ENCODE measurements at regions not wholly inside any gene's neighbourhood (a gene's known extent, or its start where the extent isn't known, plus 50 kb on each side); places are given as distances from the start of the nearest gene placed in this dataset.

- no peak for DNase-seq
- intact Hi-C loops (cut with DNase I), result no loop called here
- ATAC-seq (ENCODE audit: poor library complexity), result peak; percentile 53
These were observed 147.5 kb downstream of the LURAP1L start for GRCh38 chr9:12922224-12922866.

- intact Hi-C loops (cut with DNase I), result no loop called here
These were observed 148.7 kb downstream of the LURAP1L start for GRCh38 chr9:12923468-12924009.

GRCh38 chr9:12930906-12931305, 156.1 kb downstream of the LURAP1L start:
- DNase-seq, result no peak
- ATAC-seq (ENCODE audit: poor library complexity), result no peak
- intact Hi-C loops (cut with DNase I), result no loop called here

More at GRCh38 chr9:12923468-12924009, 148.7 kb downstream of the LURAP1L start:
- DNase-seq, result no peak
- peak; percentile 87 for ATAC-seq (ENCODE audit: poor library complexity)

- DNase-seq, result no peak
- intact Hi-C loops (cut with DNase I), result no loop called here
- no peak for ATAC-seq (ENCODE audit: poor library complexity)
These were observed 159.1 kb downstream of the LURAP1L start for GRCh38 chr9:12933957-12934356.

GRCh38 chr9:12934545-12935272, 159.9 kb downstream of the LURAP1L start:
- DNase-seq, result no peak
- intact Hi-C loops (cut with DNase I), result no loop called here
- ATAC-seq (ENCODE audit: poor library complexity), result no peak

GRCh38 chr9:12935714-12936113, 160.9 kb downstream of the LURAP1L start:
- intact Hi-C loops (cut with DNase I), result no loop called here
- no peak for DNase-seq
- ATAC-seq (ENCODE audit: poor library complexity), result no peak

GRCh38 chr9:12954441-12954840, 179.6 kb downstream of the LURAP1L start:
- intact Hi-C loops (cut with DNase I), result no loop called here
- no peak for ATAC-seq (ENCODE audit: poor library complexity)
- no peak for DNase-seq

GRCh38 chr9:12955510-12956163, 180.8 kb downstream of the LURAP1L start:
- intact Hi-C loops (cut with DNase I), result no loop called here
- ATAC-seq (ENCODE audit: poor library complexity) (no peak), DNase-seq (no peak)

GRCh38 chr9:12956261-12956660, 181.4 kb downstream of the LURAP1L start:
- intact Hi-C loops (cut with DNase I), result no loop called here
- ATAC-seq (ENCODE audit: poor library complexity) (no peak), DNase-seq (no peak)

GRCh38 chr9:12956805-12957204, 182.0 kb downstream of the LURAP1L start:
- ATAC-seq (ENCODE audit: poor library complexity) (no peak), DNase-seq (no peak)
- intact Hi-C loops (cut with DNase I), result no loop called here

- ATAC-seq (ENCODE audit: poor library complexity) (no peak), DNase-seq (no peak)
- intact Hi-C loops (cut with DNase I), result no loop called here
These were observed 183.5 kb downstream of the LURAP1L start for GRCh38 chr9:12958279-12958678.

GRCh38 chr9:12958708-12959107, 183.9 kb downstream of the LURAP1L start:
- ATAC-seq (ENCODE audit: poor library complexity) (no peak), DNase-seq (no peak)
- intact Hi-C loops (cut with DNase I), result no loop called here

GRCh38 chr9:12961276-12961809, 186.5 kb downstream of the LURAP1L start:
- ATAC-seq (ENCODE audit: poor library complexity), result no peak
- DNase-seq, result no peak

GRCh38 chr9:12963537-12963936, 188.7 kb downstream of the LURAP1L start:
- intact Hi-C loops (cut with DNase I), result no loop called here
- no peak for DNase-seq
- no peak for ATAC-seq (ENCODE audit: poor library complexity)

More at GRCh38 chr9:12961276-12961809, 186.5 kb downstream of the LURAP1L start:
- intact Hi-C loops (cut with DNase I), result no loop called here

- intact Hi-C loops (cut with DNase I), result no loop called here
- ATAC-seq (ENCODE audit: poor library complexity), result peak; percentile 60
These were observed 189.5 kb downstream of the LURAP1L start for GRCh38 chr9:12964271-12964670.

GRCh38 chr9:12965303-12965702, 190.5 kb downstream of the LURAP1L start:
- DNase-seq, result no peak
- intact Hi-C loops (cut with DNase I), result no loop called here
- ATAC-seq (ENCODE audit: poor library complexity), result no peak

More at GRCh38 chr9:12964271-12964670, 189.5 kb downstream of the LURAP1L start:
- no peak for DNase-seq

- DNase-seq (no peak), ATAC-seq (ENCODE audit: poor library complexity) (no peak)
These were observed 193.3 kb downstream of the LURAP1L start for GRCh38 chr9:12968093-12968492.

GRCh38 chr9:12972608-12973589, 198.1 kb downstream of the LURAP1L start:
- intact Hi-C loops (cut with DNase I), result loop anchor here (10.0 kb wide), 1 partner anchor 62 kb away; no protein-coding TSS in a partner anchor
- peak; percentile 43 for DNase-seq
- peak; percentile 82 for ATAC-seq (ENCODE audit: poor library complexity)

More at GRCh38 chr9:12968093-12968492, 193.3 kb downstream of the LURAP1L start:
- intact Hi-C loops (cut with DNase I), result no loop called here

Data from Right ventricle myocardium superior (tissue), 1 donor.